ENCODE measurements at regions not wholly inside any gene's neighbourhood (a gene's known extent, or its start where the extent isn't known, plus 50 kb on each side); places are given as distances from the start of the nearest gene placed in this dataset.

DNA sequence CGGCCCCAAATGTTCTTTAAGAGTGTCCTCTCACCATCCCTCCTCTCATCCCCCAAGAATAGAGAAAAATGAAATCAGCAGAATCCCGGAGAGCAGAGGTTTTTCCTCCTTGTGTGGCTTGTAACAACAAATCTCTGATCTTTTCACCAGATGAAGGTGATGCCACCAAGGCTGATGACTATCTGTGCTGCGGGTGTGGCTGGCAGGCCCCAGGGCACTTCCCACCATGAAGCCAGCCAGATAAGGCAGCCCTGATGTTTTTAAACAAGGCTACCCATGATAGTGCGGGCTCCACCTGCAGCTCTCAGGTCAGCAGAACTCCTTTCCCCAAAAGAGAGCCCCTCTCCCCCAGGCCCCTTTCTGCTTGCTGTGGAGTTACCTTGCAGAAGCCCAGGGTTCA, 58.0 kb upstream of the PARP11 start:
- no peak overlapping the region for H3K27ac ChIP-seq (ENCODE audit: low read depth, low read length, poor library complexity, severe bottlenecking)
- no peaks in the 10 kb centered on the region for H3K36me3 ChIP-seq (ENCODE audit: insufficient read depth, low read length, poor library complexity, severe bottlenecking)
- no peaks in the 10 kb centered on the region for H3K4me1 ChIP-seq (ENCODE audit: insufficient read depth, low read length, poor library complexity, severe bottlenecking)
- H3K27me3 ChIP-seq (replicated peaks; ENCODE audit: insufficient read depth, low read depth, low read length, poor library complexity) = peaks cover 19% of the 10 kb centered on the region
- no TSS peak for BruUV-seq (replicated peaks)
- CTCF ChIA-PET = no interaction called here
- no peaks in the 10 kb centered on the region for H3K9me3 ChIP-seq (ENCODE audit: low read depth, low read length, poor library complexity, severe bottlenecking)
- TF ChIP-seq, protein P1, sequence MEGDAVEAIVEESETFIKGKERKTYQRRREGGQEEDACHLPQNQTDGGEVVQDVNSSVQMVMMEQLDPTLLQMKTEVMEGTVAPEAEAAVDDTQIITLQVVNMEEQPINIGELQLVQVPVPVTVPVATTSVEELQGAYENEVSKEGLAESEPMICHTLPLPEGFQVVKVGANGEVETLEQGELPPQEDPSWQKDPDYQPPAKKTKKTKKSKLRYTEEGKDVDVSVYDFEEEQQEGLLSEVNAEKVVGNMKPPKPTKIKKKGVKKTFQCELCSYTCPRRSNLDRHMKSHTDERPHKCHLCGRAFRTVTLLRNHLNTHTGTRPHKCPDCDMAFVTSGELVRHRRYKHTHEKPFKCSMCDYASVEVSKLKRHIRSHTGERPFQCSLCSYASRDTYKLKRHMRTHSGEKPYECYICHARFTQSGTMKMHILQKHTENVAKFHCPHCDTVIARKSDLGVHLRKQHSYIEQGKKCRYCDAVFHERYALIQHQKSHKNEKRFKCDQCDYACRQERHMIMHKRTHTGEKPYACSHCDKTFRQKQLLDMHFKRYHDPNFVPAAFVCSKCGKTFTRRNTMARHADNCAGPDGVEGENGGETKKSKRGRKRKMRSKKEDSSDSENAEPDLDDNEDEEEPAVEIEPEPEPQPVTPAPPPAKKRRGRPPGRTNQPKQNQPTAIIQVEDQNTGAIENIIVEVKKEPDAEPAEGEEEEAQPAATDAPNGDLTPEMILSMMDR (conservative IDR thresholded peaks at IDR 0.05; ENCODE audit: low read depth, low read length) = no peak
- TF ChIP-seq EZH2 (IDR thresholded peaks at IDR 0.05; ENCODE audit: borderline replicate concordance, low read depth, low read length, poor library complexity, severe bottlenecking) = no peak
- no peak overlapping the region for H3K4me3 ChIP-seq (ENCODE audit: low read depth, low read length, poor library complexity, severe bottlenecking)
- POLR2A ChIA-PET (ENCODE audit: low non-redundant PET) = no interaction called here
- intact Hi-C loops (cut with micrococcal nuclease; ENCODE audit: unreplicated experiment) = no loop called here
- DNase-seq (ENCODE audit: low spot score) = no peak

DNA sequence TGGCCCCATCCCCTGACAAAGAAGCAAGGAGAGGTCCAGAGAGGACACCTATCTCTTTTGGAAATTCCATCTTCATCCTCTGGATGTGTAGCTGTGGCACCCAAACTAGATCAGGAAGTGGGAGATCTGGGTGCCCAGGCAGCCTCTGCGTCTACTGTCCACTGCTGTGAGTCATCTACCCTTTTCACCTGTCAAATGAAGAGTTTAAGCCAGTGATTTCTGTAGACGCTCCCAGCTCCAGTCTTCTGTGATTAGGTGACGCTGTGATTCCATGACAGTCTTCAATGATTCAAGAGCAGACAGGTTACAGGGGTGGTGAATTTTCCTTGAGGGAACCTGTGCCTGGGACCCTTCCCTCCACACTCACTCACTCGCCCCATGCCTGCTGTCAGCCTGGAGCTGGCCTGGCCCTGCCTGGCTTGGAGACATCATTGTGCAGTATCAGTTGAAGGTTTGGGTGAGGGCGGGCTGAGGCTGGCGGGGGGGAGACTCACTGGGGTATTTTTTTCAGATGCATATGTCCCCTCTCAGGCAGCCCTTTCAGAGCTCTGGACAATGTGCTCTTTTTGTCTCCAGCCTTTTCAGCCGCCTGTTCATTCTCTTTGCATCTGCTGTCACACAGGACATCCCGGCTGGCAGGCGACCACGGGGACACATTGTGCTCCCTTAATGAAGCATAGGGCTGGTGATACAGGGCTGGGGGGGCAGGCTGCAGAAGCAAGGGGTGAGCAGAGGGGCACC, 56.8 kb upstream of the PARP11 start:
- CTCF ChIA-PET = no interaction called here

DNA sequence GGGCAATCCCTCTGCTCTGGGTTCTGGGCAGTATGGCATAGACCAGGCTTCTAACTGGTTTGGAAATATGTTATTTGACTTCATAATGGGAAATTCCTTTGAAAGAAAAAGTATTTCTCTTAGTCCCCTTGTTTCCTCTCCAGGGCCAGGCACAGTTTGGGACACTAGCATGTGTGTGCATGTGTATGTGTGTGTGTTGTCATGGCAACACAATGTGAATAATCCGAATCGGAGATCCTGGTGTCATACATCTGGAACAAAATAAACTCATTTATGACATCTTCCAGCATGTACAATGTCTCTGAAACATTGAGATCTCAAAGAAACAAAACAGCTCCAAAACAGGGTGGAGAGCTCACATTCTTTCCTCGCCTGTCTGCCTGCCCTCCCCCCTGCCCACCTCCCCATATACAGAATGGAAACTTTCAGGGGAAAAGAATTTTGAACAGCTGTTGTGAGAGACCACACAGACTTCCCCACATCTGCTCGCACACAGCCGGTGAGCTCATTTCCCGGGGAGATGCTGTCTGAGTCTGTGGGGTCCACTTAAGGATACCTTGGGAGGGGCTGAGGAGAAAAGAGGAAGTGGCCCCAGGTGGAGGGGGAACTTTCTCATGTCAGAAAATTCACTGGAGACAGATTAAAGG, 55.5 kb upstream of the PARP11 start:
- intact Hi-C loops (cut with micrococcal nuclease; ENCODE audit: unreplicated experiment) = no loop called here
- Histone ChIP-seq H3K36me3 (ENCODE audit: insufficient read depth, low read length, poor library complexity, severe bottlenecking) (no peaks in the 10 kb centered on the region), H3K4me3 (ENCODE audit: low read depth, low read length, poor library complexity, severe bottlenecking) (no peak overlapping the region), H3K27me3 (replicated peaks; ENCODE audit: insufficient read depth, low read depth, low read length, poor library complexity) (peaks cover 22% of the 10 kb centered on the region), H3K4me1 (ENCODE audit: insufficient read depth, low read length, poor library complexity, severe bottlenecking) (no peaks in the 10 kb centered on the region), H3K27ac (ENCODE audit: low read depth, low read length, poor library complexity, severe bottlenecking) (no peak overlapping the region), H3K9me3 (ENCODE audit: low read depth, low read length, poor library complexity, severe bottlenecking) (no peaks in the 10 kb centered on the region)
- BruUV-seq (replicated peaks) = no TSS peak
- ChIA-PET CTCF (no interaction called here), POLR2A (ENCODE audit: low non-redundant PET) (no interaction called here)
- no peak for TF ChIP-seq EZH2 (IDR thresholded peaks at IDR 0.05; ENCODE audit: borderline replicate concordance, low read depth, low read length, poor library complexity, severe bottlenecking)
- TF ChIP-seq, protein P1 (conservative IDR thresholded peaks at IDR 0.05; ENCODE audit: low read depth, low read length) = no peak
- no peak for DNase-seq (ENCODE audit: low spot score)

More for the DNA sequence above, 56.8 kb upstream of the PARP11 start:
- H3K36me3 ChIP-seq (ENCODE audit: insufficient read depth, low read length, poor library complexity, severe bottlenecking) = no peaks in the 10 kb centered on the region
- H3K4me3 ChIP-seq (ENCODE audit: low read depth, low read length, poor library complexity, severe bottlenecking) = no peak overlapping the region
- BruUV-seq (replicated peaks) = no TSS peak
- no peaks in the 10 kb centered on the region for H3K4me1 ChIP-seq (ENCODE audit: insufficient read depth, low read length, poor library complexity, severe bottlenecking)
- H3K9me3 ChIP-seq (ENCODE audit: low read depth, low read length, poor library complexity, severe bottlenecking) = no peaks in the 10 kb centered on the region
- no peak overlapping the region for H3K27ac ChIP-seq (ENCODE audit: low read depth, low read length, poor library complexity, severe bottlenecking)
- TF ChIP-seq, protein P1 (conservative IDR thresholded peaks at IDR 0.05; ENCODE audit: low read depth, low read length) = no peak
- no peak for TF ChIP-seq EZH2 (IDR thresholded peaks at IDR 0.05; ENCODE audit: borderline replicate concordance, low read depth, low read length, poor library complexity, severe bottlenecking)
- intact Hi-C loops (cut with micrococcal nuclease; ENCODE audit: unreplicated experiment) = no loop called here
- POLR2A ChIA-PET (ENCODE audit: low non-redundant PET) = no interaction called here
- no peak for DNase-seq (ENCODE audit: low spot score)
- peaks cover 19% of the 10 kb centered on the region for H3K27me3 ChIP-seq (replicated peaks; ENCODE audit: insufficient read depth, low read depth, low read length, poor library complexity)

Data from A673 (cell line).